CD4-positive, alpha-beta T cell (primary cell): ENCODE measurements at regions not wholly inside any gene's neighbourhood (a gene's known extent, or its start where the extent isn't known, plus 50 kb on each side); places are given as distances from the start of the nearest gene placed in this dataset.
A peak's percentile ranks its signal among the peaks of the same experiment; 100 is the strongest.

Source experiments
- ATAC-seq: fragments of 200-7000 bp; cut with Tn5 transposase; one replicate; pipeline ENCODE4 v1.10.0; 2022; ENCODE audit warnings: mild to moderate bottlenecking; ENCODE audit not compliant: poor library complexity
- CTCF ChIA-PET: fragments of 350-600 bp; sonication (Branson Sonifier 250); formaldehyde crosslinking; loops from one replicate; lab custom pipeline; 2021; ENCODE audit warnings: antibody characterized with exemption, inconsistent platforms; lab: Charles Lee
- POLR2A ChIA-PET: fragments of 350-600 bp; sonication (Branson Sonifier 250); formaldehyde crosslinking; loops from one replicate; lab custom pipeline; 2021; ENCODE audit warnings: antibody characterized with exemption, inconsistent platforms; lab: Charles Lee
- DNase-seq, 14 experiments: peaks; one replicate each; pipeline ENCODE4 v3.0.0-alpha.2; 2013 to 2020; ENCODE audit warnings: mixed read lengths in 2 of 14
- H3K27ac ChIP-seq, 2 donors: one replicate each; pipeline versions ENCODE4 v1.5.1 to v1.7.0; 2013; ENCODE audit warnings: low read length in 2 of 2, low read depth in 1 of 2, mild to moderate bottlenecking in 1 of 2
- H3K27me3 ChIP-seq, 2 experiments: 1 replicate in 1 of 2; 2 replicates in 1 of 2; pipeline versions ENCODE4 v1.6.1 to v1.7.0; 2013; ENCODE audit warnings: low read length in 2 of 2, control low read depth in 1 of 2, mild to moderate bottlenecking in 1 of 2, moderate library complexity in 1 of 2; ENCODE audit not compliant: insufficient read depth in 2 of 2, control insufficient read depth in 1 of 2
- H3K36me3 ChIP-seq: one replicate; pipeline ENCODE4 v1.6.1; 2013; ENCODE audit warnings: low read length, control low read depth; ENCODE audit not compliant: insufficient read depth
- H3K4me1 ChIP-seq: one replicate; pipeline ENCODE4 v1.6.1; 2013; ENCODE audit warnings: low read length, control low read depth; ENCODE audit not compliant: insufficient read depth
- H3K4me3 ChIP-seq: one replicate; pipeline ENCODE4 v1.5.1; 2013; ENCODE audit warnings: mild to moderate bottlenecking, low read length, moderate library complexity
- H3K9me3 ChIP-seq, 2 experiments: 1 replicate in 1 of 2; 2 replicates in 1 of 2; pipeline versions ENCODE4 v1.6.1 to v1.7.0; 2013; ENCODE audit warnings: low read length in 2 of 2, mild to moderate bottlenecking in 2 of 2, control low read depth in 1 of 2, moderate library complexity in 1 of 2; ENCODE audit not compliant: control insufficient read depth in 1 of 2, insufficient read depth in 1 of 2
- H3K27ac Mint-ChIP-seq: one replicate; pipeline ENCODE4 v1.8.0; 2020; ENCODE audit warnings: mixed read lengths
- H3K27me3 Mint-ChIP-seq: one replicate; pipeline ENCODE4 v1.8.0; 2021; ENCODE audit warnings: mixed read lengths
- H3K36me3 Mint-ChIP-seq: one replicate; pipeline ENCODE4 v1.8.0; 2021; ENCODE audit warnings: low read depth, mixed read lengths
- H3K4me1 Mint-ChIP-seq: one replicate; pipeline ENCODE4 v1.8.0; 2021; ENCODE audit warnings: low read depth, mixed read lengths
- H3K4me3 Mint-ChIP-seq: one replicate; pipeline ENCODE4 v1.8.0; 2020; ENCODE audit warnings: mild to moderate bottlenecking, mixed read lengths
- H3K9me3 Mint-ChIP-seq: one replicate; pipeline ENCODE4 v1.8.0; 2020; ENCODE audit warnings: mixed read lengths
- CTCF ChIP-seq: fragments of 200-600 bp; IDR thresholded peaks from one replicate; pipeline ENCODE4 v1.8.0; 2022; ENCODE audit warnings: antibody characterized with exemption, mild to moderate bottlenecking
- intact Hi-C, 2 experiments: fragments of 100-400 bp; cut with DNase I in 1 of 2; cut with micrococcal nuclease in 1 of 2; formaldehyde crosslinking; loops; one replicate each; pipeline versions ENCODE4 v1.15.1 to v1.9.0; 2023 to 2025; cut with DNase I, micrococcal nuclease

- H3K27ac Mint-ChIP-seq: no peak overlapping the region
- DNase-seq (peak in 12 of 14 experiments; percentile 16 to 74 (median 32)), ATAC-seq (peak; percentile 48)
- POLR2A ChIA-PET: no interaction called here
- H3K36me3 Mint-ChIP-seq: no peaks in the 10 kb centered on the region
- no peak overlapping the region for H3K4me3 ChIP-seq
- H3K9me3 ChIP-seq: no peaks in the 10 kb centered on the region
- no peaks in the 10 kb centered on the region for H3K27me3 ChIP-seq
- H3K27me3 Mint-ChIP-seq: no peaks in the 10 kb centered on the region
- no peak overlapping the region for H3K27ac ChIP-seq
- no peak for TF ChIP-seq CTCF
- intact Hi-C loops: no loop called here
- H3K36me3 ChIP-seq: no peaks in the 10 kb centered on the region
- CTCF ChIA-PET: no interaction called here
- H3K4me1 Mint-ChIP-seq: peaks cover 6% of the 10 kb centered on the region
- peaks cover 6% of the 10 kb centered on the region for H3K4me1 ChIP-seq
- H3K4me3 Mint-ChIP-seq: no peak overlapping the region
- no peaks in the 10 kb centered on the region for H3K9me3 Mint-ChIP-seq
Measured at GRCh38 chr20:50366270-50367103, 143.7 kb upstream of the PTPN1 start.

GRCh38 chr20:50367104-50367674, 143.0 kb upstream of the PTPN1 start:
- ATAC-seq: no peak
- POLR2A ChIA-PET: no interaction called here

GRCh38 chr20:50367739-50368375, 142.3 kb upstream of the PTPN1 start:
- Mint-ChIP-seq H3K27me3 (no peaks in the 10 kb centered on the region), H3K4me1 (peaks cover 6% of the 10 kb centered on the region), H3K9me3 (no peaks in the 10 kb centered on the region), H3K27ac (no peak overlapping the region), H3K4me3 (no peak overlapping the region), H3K36me3 (no peaks in the 10 kb centered on the region)
- no peaks in the 10 kb centered on the region for H3K27me3 ChIP-seq
- ChIA-PET CTCF (no interaction called here), POLR2A (no interaction called here)
- no peaks in the 10 kb centered on the region for H3K36me3 ChIP-seq
- no peak overlapping the region for H3K4me3 ChIP-seq
- H3K9me3 ChIP-seq: no peaks in the 10 kb centered on the region
- no peak for TF ChIP-seq CTCF
- H3K27ac ChIP-seq: no peak overlapping the region
- DNase-seq: no peak
- ATAC-seq: no peak
- H3K4me1 ChIP-seq: peaks cover 6% of the 10 kb centered on the region
- intact Hi-C loops: no loop called here

More at GRCh38 chr20:50367104-50367674, 143.0 kb upstream of the PTPN1 start:
- Histone ChIP-seq H3K27me3 (no peaks in the 10 kb centered on the region), H3K4me1 (peaks cover 6% of the 10 kb centered on the region), H3K9me3 (no peaks in the 10 kb centered on the region), H3K27ac (no peak overlapping the region), H3K36me3 (no peaks in the 10 kb centered on the region), H3K4me3 (no peak overlapping the region)
- no peak for DNase-seq
- no peak overlapping the region for H3K4me3 Mint-ChIP-seq
- intact Hi-C loops: no loop called here
- no peaks in the 10 kb centered on the region for H3K36me3 Mint-ChIP-seq
- H3K27me3 Mint-ChIP-seq: no peaks in the 10 kb centered on the region
- H3K9me3 Mint-ChIP-seq: no peaks in the 10 kb centered on the region
- no peak for TF ChIP-seq CTCF
- no peak overlapping the region for H3K27ac Mint-ChIP-seq
- H3K4me1 Mint-ChIP-seq: peaks cover 6% of the 10 kb centered on the region
- CTCF ChIA-PET: no interaction called here
